Neutrophil (primary cell): ENCODE measurements at regions not wholly inside any gene's neighbourhood (a gene's known extent, or its start where the extent isn't known, plus 50 kb on each side); places are given as distances from the start of the nearest gene placed in this dataset.

Experiments
- H3K27ac ChIP-seq: fragments of 200-600 bp; sonication (generic); 2 replicates; pipeline ENCODE4 v1.5.1; 2016; ENCODE audit warnings: mild to moderate bottlenecking, moderate library complexity
- H3K27me3 ChIP-seq: fragments of 200-600 bp; sonication (generic); 2 replicates; pipeline ENCODE4 v1.6.0; 2016; ENCODE audit warnings: mild to moderate bottlenecking
- H3K36me3 ChIP-seq: fragments of 200-600 bp; sonication (generic); 2 replicates; pipeline ENCODE4 v1.5.1; 2017
- H3K4me1 ChIP-seq, 2 experiments: fragments of 200-600 bp in 1 of 2; sonication (generic) in 1 of 2; 1 replicate in 1 of 2; 2 replicates in 1 of 2; pipeline versions ENCODE4 v1.5.1 to v1.6.1; 2013 to 2016; ENCODE audit warnings: low read depth in 1 of 2, low read length in 1 of 2, mild to moderate bottlenecking in 1 of 2, moderate library complexity in 1 of 2; ENCODE audit not compliant: control insufficient read depth in 1 of 2, insufficient read depth in 1 of 2
- H3K4me3 ChIP-seq, 2 experiments: fragments of 200-600 bp in 1 of 2; sonication (generic) in 1 of 2; 1 replicate in 1 of 2; 2 replicates in 1 of 2; pipeline ENCODE4 v1.5.1; 2013 to 2016; ENCODE audit warnings: low read depth in 1 of 2, low read length in 1 of 2, mild to moderate bottlenecking in 1 of 2, moderate library complexity in 1 of 2
- H3K9me3 ChIP-seq: fragments of 200-600 bp; sonication (generic); 2 replicates; pipeline ENCODE4 v1.5.1; 2016
- TF ChIP-seq, protein P1 (sequence below): fragments of 200-600 bp; sonication (generic); IDR thresholded peaks from 2 replicates; pipeline ENCODE4 v1.5.1; 2016; ENCODE audit warnings: antibody characterized with exemption

DNA sequence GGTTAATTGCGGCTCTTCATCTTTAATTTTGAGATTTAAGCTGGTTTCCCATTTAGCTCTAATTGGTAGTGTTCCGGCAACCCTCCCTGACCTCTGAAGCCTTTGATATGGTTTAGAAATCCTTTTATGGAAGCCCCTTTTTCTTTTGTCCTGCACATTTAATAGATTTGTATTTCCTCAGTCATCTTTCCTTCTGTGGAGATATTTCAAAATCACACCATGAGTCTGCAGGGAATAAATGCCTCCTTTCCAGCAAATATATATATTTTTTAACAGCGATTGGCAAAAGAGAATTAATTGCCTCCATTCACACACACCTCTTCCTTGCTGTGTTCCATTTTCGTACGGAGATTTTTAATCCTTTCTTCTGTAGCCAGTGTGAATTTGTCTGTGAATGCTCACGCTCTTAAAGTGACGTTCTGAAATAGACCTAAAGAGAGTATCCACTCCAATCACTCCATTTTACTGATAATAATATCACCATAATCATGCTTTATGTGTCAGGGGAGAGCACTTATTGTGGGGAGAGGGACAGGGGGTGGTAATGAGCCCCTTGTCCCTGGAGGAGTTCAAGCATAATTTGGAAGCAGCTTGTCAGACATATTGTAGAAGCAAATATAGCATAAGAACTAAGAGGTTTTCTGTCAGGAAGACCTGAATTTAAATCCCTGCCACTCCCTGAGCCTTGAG lies 142.5 kb upstream of the SYT13 start:
- no peaks in the 10 kb centered on the region for H3K9me3 ChIP-seq
- TF ChIP-seq, protein P1, sequence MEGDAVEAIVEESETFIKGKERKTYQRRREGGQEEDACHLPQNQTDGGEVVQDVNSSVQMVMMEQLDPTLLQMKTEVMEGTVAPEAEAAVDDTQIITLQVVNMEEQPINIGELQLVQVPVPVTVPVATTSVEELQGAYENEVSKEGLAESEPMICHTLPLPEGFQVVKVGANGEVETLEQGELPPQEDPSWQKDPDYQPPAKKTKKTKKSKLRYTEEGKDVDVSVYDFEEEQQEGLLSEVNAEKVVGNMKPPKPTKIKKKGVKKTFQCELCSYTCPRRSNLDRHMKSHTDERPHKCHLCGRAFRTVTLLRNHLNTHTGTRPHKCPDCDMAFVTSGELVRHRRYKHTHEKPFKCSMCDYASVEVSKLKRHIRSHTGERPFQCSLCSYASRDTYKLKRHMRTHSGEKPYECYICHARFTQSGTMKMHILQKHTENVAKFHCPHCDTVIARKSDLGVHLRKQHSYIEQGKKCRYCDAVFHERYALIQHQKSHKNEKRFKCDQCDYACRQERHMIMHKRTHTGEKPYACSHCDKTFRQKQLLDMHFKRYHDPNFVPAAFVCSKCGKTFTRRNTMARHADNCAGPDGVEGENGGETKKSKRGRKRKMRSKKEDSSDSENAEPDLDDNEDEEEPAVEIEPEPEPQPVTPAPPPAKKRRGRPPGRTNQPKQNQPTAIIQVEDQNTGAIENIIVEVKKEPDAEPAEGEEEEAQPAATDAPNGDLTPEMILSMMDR: no peak
- H3K4me1 ChIP-seq: peaks cover 0 to 6% of the 10 kb centered on the region in 2 experiments
- no peak overlapping the region for H3K27ac ChIP-seq
- H3K27me3 ChIP-seq: peaks cover 71% of the 10 kb centered on the region
- no peak overlapping the region for H3K4me3 ChIP-seq
- H3K36me3 ChIP-seq: no peaks in the 10 kb centered on the region

DNA sequence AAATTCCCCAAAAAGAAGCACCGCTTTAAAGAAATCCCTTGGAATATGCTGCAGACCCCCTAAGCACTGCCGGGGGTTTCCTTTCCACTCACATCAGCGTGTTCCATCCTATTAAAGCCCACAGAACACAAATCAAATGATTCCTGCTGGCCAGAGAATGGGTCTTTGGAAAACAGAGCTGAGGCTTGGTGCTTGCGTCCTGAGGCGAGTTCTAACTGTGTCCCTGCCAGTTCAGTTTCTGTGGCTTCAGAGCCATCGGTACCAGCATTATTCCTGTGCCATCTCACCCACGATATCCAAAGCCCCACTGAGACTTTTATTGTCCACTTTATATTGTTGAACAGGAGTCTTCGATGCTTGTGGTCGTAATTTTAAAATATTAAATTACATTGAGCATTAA lies 142.0 kb upstream of the SYT13 start:
- H3K4me3 ChIP-seq: no peak overlapping the region
- H3K9me3 ChIP-seq: no peaks in the 10 kb centered on the region
- TF ChIP-seq, protein P1: no peak
- no peaks in the 10 kb centered on the region for H3K36me3 ChIP-seq
- no peak overlapping the region for H3K27ac ChIP-seq
- peaks cover 70% of the 10 kb centered on the region for H3K27me3 ChIP-seq
- peaks cover 0 to 6% of the 10 kb centered on the region in 2 experiments for H3K4me1 ChIP-seq

DNA sequence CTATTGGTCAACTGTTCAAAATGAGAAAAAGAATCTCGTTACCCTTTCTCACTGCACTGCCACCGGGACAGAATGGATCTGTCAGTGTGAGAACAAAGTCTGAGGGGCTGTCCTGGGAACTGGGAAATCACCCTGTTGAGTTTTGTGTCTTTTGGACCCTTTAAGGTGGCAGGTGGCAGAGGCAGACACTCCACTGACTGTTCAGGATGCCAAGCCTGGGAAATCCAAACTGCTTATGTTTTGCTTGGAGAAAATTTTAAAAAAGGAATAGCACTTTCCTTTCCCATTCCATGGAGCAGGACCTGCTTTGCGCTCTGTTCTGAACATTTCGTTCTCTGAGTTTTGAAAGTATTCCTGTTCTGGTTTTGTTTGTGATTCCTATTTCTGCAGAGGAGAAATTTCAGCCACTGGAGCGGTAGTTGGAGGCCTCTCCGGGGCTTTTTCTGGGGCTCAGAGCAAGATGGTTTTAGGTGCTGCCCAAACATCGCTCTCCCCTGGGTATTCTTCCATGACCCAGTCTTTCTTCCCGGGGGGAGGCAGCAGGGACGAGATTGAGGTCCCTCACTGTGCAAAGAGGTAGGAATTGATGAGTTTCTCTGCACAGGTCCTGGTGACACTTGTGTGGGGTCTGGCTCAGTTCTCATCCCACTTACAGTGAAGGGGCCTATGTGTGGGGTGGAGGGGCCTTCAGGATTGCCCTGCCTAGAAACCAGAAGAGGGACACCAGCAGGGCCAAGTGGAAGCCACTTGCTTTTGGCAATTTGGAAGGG lies 138.5 kb upstream of the SYT13 start:
- no peaks in the 10 kb centered on the region for H3K9me3 ChIP-seq
- TF ChIP-seq, protein P1: no peak
- peaks cover 62% of the 10 kb centered on the region for H3K27me3 ChIP-seq
- no peak overlapping the region for H3K27ac ChIP-seq
- H3K4me3 ChIP-seq: no peak overlapping the region
- peaks cover 0 to 6% of the 10 kb centered on the region in 2 experiments for H3K4me1 ChIP-seq
- no peaks in the 10 kb centered on the region for H3K36me3 ChIP-seq

DNA sequence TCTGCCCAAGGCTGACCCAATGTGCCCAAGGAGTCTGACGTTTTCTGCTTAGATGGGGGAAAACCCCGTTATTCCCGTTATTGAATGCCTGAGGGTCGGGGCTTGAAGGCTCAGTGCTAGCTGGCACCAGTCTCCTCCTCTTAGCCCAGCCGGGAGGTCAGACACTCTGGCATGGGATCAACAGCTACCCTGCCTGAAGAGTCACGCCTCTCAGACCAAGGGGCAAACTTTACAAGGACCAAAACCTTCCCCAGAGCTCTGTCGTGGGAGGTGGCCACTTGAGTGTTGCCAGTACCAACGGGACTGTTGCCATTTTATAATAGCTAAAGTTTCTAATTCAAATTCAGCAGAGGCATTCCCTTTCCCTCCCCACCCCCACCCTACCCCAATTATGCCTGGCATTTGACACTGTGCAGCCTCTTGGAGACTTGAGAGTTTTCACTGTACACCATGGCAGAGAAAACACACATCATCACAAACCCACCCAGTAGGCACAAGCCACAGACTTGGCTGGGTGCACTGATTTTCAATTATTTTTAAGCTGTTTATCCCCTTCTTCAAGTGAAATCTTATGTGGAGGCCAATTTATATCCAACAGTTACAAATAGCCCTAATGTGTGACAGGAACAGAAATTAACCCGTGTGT lies 137.5 kb upstream of the SYT13 start:
- Histone ChIP-seq H3K4me3 (no peak overlapping the region), H3K4me1 (peaks cover 0 to 6% of the 10 kb centered on the region in 2 experiments), H3K36me3 (no peaks in the 10 kb centered on the region), H3K27me3 (peaks cover 63% of the 10 kb centered on the region), H3K9me3 (no peaks in the 10 kb centered on the region), H3K27ac (no peak overlapping the region)
- TF ChIP-seq, protein P1: no peak

DNA sequence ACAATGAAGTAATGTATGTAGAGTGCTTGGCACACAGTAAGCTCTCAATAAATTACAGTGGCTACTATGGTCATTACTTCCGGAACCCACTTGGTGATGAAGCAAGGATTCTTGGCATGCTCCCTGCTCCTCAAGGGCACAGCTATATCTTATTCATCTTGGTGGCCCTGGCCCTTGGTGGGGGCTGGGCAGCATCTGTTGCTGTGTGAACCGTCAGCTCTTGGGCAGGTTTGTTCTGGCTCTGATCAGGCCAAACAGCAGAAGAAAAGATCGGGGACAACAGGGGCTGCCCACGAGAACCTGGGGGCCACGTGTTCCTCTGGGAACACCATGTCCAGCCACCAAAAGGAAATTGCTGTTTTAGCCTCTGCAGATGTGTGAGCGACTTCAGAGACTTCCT lies 136.9 kb upstream of the SYT13 start:
- Histone ChIP-seq H3K4me3 (no peak overlapping the region), H3K4me1 (peaks cover 0 to 6% of the 10 kb centered on the region in 2 experiments), H3K27ac (no peak overlapping the region), H3K36me3 (no peaks in the 10 kb centered on the region), H3K9me3 (no peaks in the 10 kb centered on the region), H3K27me3 (peaks cover 63% of the 10 kb centered on the region)
- TF ChIP-seq, protein P1: no peak
